Neural cell (in vitro differentiated cells): ENCODE measurements at regions not wholly inside any gene's neighbourhood (a gene's known extent, or its start where the extent isn't known, plus 50 kb on each side); places are given as distances from the start of the nearest gene placed in this dataset.

Experiments used
- H2AFZ ChIP-seq: fragments of 200-600, 300-800 bp; sonication (generic), shearing (Covaris generic); 2 replicates; pipeline ENCODE4 v1.6.0; 2014; ENCODE audit warnings: low read depth, mild to moderate bottlenecking, antibody characterized with exemption, low read length, moderate library complexity
- H3F3A ChIP-seq: fragments of 200-600 bp; shearing (Covaris generic); 2 replicates; pipeline ENCODE4 v1.6.1; 2016; ENCODE audit warnings: mild to moderate bottlenecking, moderate library complexity, mixed read lengths, antibody characterized with exemption, low read length; ENCODE audit not compliant: insufficient read depth, poor library complexity, severe bottlenecking
- H3K27ac ChIP-seq: fragments of 200-600, 300-800 bp; sonication (generic), shearing (Covaris generic); 2 replicates; pipeline ENCODE4 v1.5.1; 2014; ENCODE audit warnings: mild to moderate bottlenecking, low read length, moderate library complexity
- H3K27me3 ChIP-seq: fragments of 300-800, 200-600 bp; sonication (generic), shearing (Covaris generic); 2 replicates; pipeline ENCODE4 v1.6.0; 2014; ENCODE audit warnings: mild to moderate bottlenecking, low read depth, low read length, moderate library complexity; ENCODE audit not compliant: insufficient read depth
- H3K36me3 ChIP-seq: fragments of 300-800, 200-600 bp; sonication (generic), shearing (Covaris generic); 2 replicates; pipeline ENCODE4 v1.5.1; 2014; ENCODE audit warnings: mild to moderate bottlenecking, antibody characterized with exemption, low read length, moderate library complexity; ENCODE audit not compliant: insufficient read depth
- H3K4me2 ChIP-seq: fragments of 300-800, 200-600 bp; sonication (generic), shearing (Covaris generic); 2 replicates; pipeline ENCODE4 v1.6.0; 2014; ENCODE audit warnings: mild to moderate bottlenecking, low read length
- H3K4me3 ChIP-seq: fragments of 300-800, 200-600 bp; sonication (generic), shearing (Covaris generic); 2 replicates; pipeline ENCODE4 v1.5.1; 2014; ENCODE audit warnings: mild to moderate bottlenecking, low read length, moderate library complexity
- H3K79me2 ChIP-seq: fragments of 200-600 bp; shearing (Covaris generic); replicated peaks from 2 replicates; pipeline ENCODE4 v1.6.0; 2014; ENCODE audit warnings: mild to moderate bottlenecking, low read length, moderate library complexity; ENCODE audit not compliant: insufficient read depth
- H3K9ac ChIP-seq: fragments of 300-800, 200-600 bp; sonication (generic), shearing (Covaris generic); 2 replicates; pipeline ENCODE4 v1.6.1; 2016; ENCODE audit warnings: mild to moderate bottlenecking, low read length, mixed read lengths
- H3K9me2 ChIP-seq: fragments of 200-600 bp; shearing (Covaris generic); 2 replicates; pipeline ENCODE4 v1.6.1; 2016; ENCODE audit warnings: mild to moderate bottlenecking, low read length, mixed read lengths; ENCODE audit not compliant: insufficient read depth
- H3K9me3 ChIP-seq: fragments of 200-600, 300-800 bp; sonication (generic), shearing (Covaris generic); 2 replicates; pipeline ENCODE4 v1.6.1; 2016; ENCODE audit warnings: mild to moderate bottlenecking, mixed run types, low read length, moderate library complexity, mixed read lengths
- H4K20me1 ChIP-seq: fragments of 200-600 bp; shearing (Covaris generic); 2 replicates; pipeline ENCODE4 v1.6.1; 2016; ENCODE audit warnings: mild to moderate bottlenecking, mixed run types; ENCODE audit not compliant: insufficient read depth
- CTCF ChIP-seq: fragments of 450-650 bp; IDR thresholded peaks from 2 replicates; pipeline ENCODE4 v1.5.1; 2014; ENCODE audit warnings: antibody characterized with exemption, mild to moderate bottlenecking, moderate library complexity; ENCODE audit not compliant: poor library complexity, severe bottlenecking
- EP300 ChIP-seq: fragments of 450-650 bp; conservative IDR thresholded peaks from 2 replicates; pipeline ENCODE4 v1.6.1; 2014; ENCODE audit warnings: antibody characterized with exemption, mild to moderate bottlenecking, moderate library complexity; ENCODE audit not compliant: poor library complexity, severe bottlenecking
- EZH2 ChIP-seq: fragments of 200-600, 300-800 bp; shearing (Covaris generic), sonication (generic); IDR thresholded peaks from 2 replicates; pipeline ENCODE4 v1.6.1; 2014; ENCODE audit warnings: antibody characterized with exemption, low read length, borderline replicate concordance, mild to moderate bottlenecking; ENCODE audit not compliant: insufficient read depth, poor library complexity, severe bottlenecking
- MXI1 ChIP-seq: fragments of 450-650 bp; conservative IDR thresholded peaks from 2 replicates; pipeline ENCODE4 v1.6.1; 2014; ENCODE audit warnings: antibody characterized with exemption, mild to moderate bottlenecking; ENCODE audit not compliant: poor library complexity, severe bottlenecking
- POLR2AphosphoS5 ChIP-seq: IDR thresholded peaks from 2 replicates; pipeline ENCODE4 v1.6.1; 2012
- RAD21 ChIP-seq: fragments of 450-650 bp; conservative IDR thresholded peaks from 2 replicates; pipeline ENCODE4 v1.6.1; 2014; ENCODE audit warnings: antibody characterized with exemption, mild to moderate bottlenecking, moderate library complexity
- REST ChIP-seq: IDR thresholded peaks from 2 replicates; pipeline ENCODE4 v1.6.1; 2012; ENCODE audit warnings: borderline replicate concordance
- SMC3 ChIP-seq: fragments of 450-650 bp; conservative IDR thresholded peaks from 2 replicates; pipeline ENCODE4 v1.6.1; 2014; ENCODE audit warnings: antibody characterized with exemption, mild to moderate bottlenecking, moderate library complexity; ENCODE audit not compliant: poor library complexity
- TAF1 ChIP-seq: IDR thresholded peaks from 2 replicates; pipeline ENCODE4 v1.6.1; 2012; ENCODE audit warnings: low read depth

GRCh38 chr18:60506190-60506589 lies 133.6 kb upstream of the MC4R start:
- H3F3A ChIP-seq, result no peaks in the 10 kb centered on the region
- no peak overlapping the region for H2AFZ ChIP-seq
- no peak overlapping the region for H3K4me3 ChIP-seq
- H3K4me2 ChIP-seq, result no peak overlapping the region
- no peak overlapping the region for H3K27ac ChIP-seq
- H4K20me1 ChIP-seq, result no peaks in the 10 kb centered on the region
- H3K27me3 ChIP-seq, result no peaks in the 10 kb centered on the region
- no peaks in the 10 kb centered on the region for H3K9me3 ChIP-seq
- no peaks in the 10 kb centered on the region for H3K9me2 ChIP-seq
- no peaks in the 10 kb centered on the region for H3K36me3 ChIP-seq
- TF ChIP-seq EZH2, result no peak
- TF ChIP-seq SMC3, result no peak
- no peak for TF ChIP-seq RAD21
- no peak for TF ChIP-seq CTCF
- TF ChIP-seq EP300, result no peak
- TF ChIP-seq MXI1, result no peak
- TF ChIP-seq TAF1, result no peak
- TF ChIP-seq POLR2AphosphoS5, result no peak
- no peak for TF ChIP-seq REST
- no peaks in the 10 kb centered on the region for H3K79me2 ChIP-seq
- H3K9ac ChIP-seq, result no peak overlapping the region

- Histone ChIP-seq H2AFZ (no peak overlapping the region), H3K4me3 (no peak overlapping the region), H3K27me3 (no peaks in the 10 kb centered on the region), H3K9me3 (no peaks in the 10 kb centered on the region), H3K4me2 (no peak overlapping the region), H3K9ac (no peak overlapping the region), H3K9me2 (no peaks in the 10 kb centered on the region), H3K27ac (no peak overlapping the region), H3K36me3 (no peaks in the 10 kb centered on the region), H4K20me1 (no peaks in the 10 kb centered on the region), H3F3A (no peaks in the 10 kb centered on the region), H3K79me2 (no peaks in the 10 kb centered on the region)
- TF ChIP-seq TAF1, result no peak
- TF ChIP-seq REST, result no peak
- no peak for TF ChIP-seq RAD21
- TF ChIP-seq MXI1, result no peak
- no peak for TF ChIP-seq CTCF
Measured at GRCh38 chr18:60506682-60507081, 134.1 kb upstream of the MC4R start.
